NCI-H1092 (cell line): ENCODE measurements at regions not wholly inside any gene's neighbourhood (a gene's known extent, or its start where the extent isn't known, plus 50 kb on each side); places are given as distances from the start of the nearest gene placed in this dataset.

Experiments used
- DNase-seq: peaks from one replicate; lab custom pipeline; 2025; lab: John Stamatoyannopoulos, UW

GRCh38 chr16:65896448-65897153 is 469.9 kb upstream of the CDH5 start:
- DNase-seq, result no peak

- no peak for DNase-seq
Observed at GRCh38 chr16:65895906-65896305, 470.6 kb upstream of the CDH5 start.

DNA sequence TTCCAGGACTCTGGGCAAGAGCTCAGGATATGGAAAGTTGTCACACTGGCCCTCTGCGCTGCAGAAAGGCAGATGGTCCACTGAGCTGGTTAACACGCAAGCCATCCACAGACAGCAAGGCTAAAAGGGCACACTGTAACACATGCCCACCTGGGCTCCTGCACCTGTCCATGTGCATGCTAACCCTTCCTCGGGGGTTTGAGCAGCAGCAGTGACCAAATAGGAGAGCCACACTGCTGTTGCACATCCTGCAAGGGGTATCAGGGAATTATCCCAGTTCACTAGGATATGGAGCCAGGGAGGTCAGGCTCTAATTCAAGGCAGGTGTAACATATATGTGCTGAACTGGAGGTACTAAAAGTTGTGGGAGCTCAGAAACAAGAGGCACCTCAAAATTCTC is 471.0 kb upstream of the CDH5 start:
- DNase-seq, result no peak

- DNase-seq, result no peak
Observed at GRCh38 chr16:65890203-65890602, 476.3 kb upstream of the CDH5 start.

GRCh38 chr16:65889533-65889966 is 476.9 kb upstream of the CDH5 start:
- no peak for DNase-seq

DNA sequence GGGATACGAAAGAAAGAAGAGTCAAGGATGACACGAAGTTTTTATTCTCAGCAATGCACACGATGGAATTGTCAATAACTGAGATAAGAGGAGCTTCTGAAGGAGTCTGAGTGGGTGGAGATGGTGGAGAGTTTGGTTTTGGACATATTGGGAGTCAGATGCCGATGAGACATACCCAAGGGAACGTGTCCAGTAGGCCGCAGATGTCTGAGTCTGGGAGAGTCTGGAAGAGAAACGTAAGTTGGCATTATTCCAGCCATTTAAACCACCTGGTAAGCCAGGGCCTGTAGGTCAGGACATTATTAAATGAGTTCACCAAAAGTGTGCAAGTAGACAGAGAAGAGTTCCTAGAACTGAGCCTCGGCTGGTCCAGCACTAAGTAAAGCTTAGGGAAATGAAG is 478.3 kb upstream of the CDH5 start:
- no peak for DNase-seq

GRCh38 chr16:65884018-65884417 is 482.5 kb upstream of the CDH5 start:
- no peak for DNase-seq

GRCh38 chr16:65878347-65878746 is 488.1 kb upstream of the CDH5 start:
- DNase-seq, result no peak

- DNase-seq, result no peak
Observed at GRCh38 chr16:65876624-65877023, 489.9 kb upstream of the CDH5 start.

- DNase-seq, result no peak
Observed at GRCh38 chr16:65876056-65876408, 490.5 kb upstream of the CDH5 start.

DNA sequence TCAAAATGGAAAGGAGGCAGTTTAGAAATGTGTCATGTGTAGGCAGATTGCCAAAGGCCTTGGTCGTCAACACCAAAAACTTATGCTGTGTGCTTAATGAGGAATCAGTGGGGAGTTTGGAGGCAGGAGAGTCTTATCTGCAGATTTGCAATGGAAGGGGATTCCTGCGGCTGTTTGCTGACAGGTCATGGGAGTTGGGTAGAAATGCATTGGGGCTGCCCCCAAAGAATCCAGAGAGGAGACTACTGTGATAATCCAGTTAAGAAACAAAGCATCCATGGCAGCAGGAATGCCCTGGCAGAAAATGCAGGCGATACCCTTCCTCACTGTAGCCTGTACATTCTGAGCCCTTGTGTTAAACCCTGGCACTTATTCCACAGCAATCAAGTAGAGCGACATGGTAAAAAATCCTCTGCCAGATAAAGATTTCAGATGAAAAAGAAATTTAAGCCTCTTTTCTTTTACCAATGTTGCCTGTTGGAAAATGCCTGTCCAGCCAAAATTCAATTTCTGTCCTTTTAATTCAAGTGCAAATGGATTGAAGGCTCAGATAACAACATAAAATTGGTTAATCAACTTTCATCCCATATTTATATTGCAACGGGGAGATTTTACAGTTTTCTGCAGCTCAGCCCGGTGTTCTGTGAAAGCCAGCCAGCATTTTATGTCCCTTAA is 491.0 kb upstream of the CDH5 start:
- DNase-seq, result no peak

DNA sequence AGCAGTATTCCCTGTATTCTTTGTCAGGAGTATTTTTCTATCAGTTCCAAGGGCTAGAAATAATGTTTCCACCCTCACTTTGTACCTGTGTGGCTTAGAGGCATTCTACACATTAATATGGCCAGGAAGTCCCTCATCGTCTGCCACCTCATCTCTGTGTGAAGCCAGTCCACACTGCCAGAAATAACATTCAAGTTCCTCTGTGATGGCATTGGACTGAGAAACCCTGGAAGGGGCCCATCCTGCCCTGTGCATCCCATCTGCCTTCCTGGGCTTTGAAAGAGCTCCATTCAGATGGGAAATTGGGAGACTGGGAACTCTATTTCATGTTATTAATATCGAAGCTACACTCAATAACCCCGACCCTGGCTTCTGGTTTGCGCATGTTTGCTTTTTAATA is 497.2 kb upstream of the CDH5 start:
- no peak for DNase-seq

DNA sequence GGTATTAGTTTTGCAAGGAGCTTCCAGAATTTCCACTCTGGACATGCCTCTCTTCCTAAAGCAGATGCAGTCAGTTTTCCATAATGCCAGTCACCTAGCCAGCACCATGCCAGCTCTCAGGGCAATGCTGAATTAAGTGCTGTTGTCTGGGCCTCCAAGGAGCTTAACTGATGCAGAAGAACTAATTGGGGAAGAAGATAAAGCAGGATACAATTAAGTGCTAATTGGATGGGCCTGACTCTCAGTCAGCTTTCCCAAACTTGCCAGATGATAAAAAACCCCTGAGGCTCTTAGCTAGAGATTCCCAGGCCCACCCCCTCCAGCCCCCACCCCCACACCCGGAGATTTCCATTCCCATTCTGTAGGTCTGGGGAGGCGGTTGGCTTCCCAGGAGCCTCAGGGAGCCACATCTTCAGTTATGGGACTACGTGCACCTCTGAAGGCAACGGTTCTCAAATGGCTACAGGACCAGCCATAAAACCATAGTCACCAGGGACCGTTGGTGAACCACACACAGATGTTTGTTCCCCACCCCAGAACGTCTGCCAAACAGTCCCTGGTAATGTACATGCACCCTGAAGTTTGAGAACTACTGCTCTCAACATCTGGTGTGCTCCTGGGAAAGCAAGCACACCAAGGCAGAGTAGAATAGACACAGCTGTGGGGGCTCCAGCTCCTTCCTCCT is 499.1 kb upstream of the CDH5 start:
- no peak for DNase-seq

- no peak for DNase-seq
Observed at GRCh38 chr16:65863236-65863635, 503.3 kb upstream of the CDH5 start.

DNA sequence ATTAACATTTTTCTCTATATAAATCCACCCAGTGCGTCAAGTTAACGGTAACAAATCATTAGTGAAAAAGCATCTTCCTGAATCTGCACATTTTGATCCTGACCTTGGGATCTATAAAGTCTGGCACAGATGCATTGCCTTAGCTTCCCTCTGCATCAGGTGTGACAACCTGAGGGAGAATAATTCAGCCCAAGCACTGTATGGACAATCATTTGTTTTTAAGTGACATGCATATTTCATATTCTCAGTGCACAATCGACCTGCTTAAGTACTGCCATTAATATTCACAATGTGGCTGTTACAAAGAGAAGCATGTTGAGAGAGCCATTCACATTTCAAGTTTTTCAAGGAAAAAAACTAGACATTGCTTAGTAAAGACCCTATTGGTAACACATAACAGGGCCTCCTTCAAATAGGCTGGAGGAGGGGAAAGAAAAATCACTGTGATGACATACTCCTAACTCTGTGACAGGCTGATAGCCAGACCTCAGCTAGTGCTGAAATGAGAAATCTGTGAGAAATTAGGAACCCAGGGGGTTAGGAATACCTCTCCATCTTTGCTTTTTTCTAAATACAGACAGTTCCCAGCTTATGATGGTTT is 505.3 kb upstream of the CDH5 start:
- no peak for DNase-seq

DNA sequence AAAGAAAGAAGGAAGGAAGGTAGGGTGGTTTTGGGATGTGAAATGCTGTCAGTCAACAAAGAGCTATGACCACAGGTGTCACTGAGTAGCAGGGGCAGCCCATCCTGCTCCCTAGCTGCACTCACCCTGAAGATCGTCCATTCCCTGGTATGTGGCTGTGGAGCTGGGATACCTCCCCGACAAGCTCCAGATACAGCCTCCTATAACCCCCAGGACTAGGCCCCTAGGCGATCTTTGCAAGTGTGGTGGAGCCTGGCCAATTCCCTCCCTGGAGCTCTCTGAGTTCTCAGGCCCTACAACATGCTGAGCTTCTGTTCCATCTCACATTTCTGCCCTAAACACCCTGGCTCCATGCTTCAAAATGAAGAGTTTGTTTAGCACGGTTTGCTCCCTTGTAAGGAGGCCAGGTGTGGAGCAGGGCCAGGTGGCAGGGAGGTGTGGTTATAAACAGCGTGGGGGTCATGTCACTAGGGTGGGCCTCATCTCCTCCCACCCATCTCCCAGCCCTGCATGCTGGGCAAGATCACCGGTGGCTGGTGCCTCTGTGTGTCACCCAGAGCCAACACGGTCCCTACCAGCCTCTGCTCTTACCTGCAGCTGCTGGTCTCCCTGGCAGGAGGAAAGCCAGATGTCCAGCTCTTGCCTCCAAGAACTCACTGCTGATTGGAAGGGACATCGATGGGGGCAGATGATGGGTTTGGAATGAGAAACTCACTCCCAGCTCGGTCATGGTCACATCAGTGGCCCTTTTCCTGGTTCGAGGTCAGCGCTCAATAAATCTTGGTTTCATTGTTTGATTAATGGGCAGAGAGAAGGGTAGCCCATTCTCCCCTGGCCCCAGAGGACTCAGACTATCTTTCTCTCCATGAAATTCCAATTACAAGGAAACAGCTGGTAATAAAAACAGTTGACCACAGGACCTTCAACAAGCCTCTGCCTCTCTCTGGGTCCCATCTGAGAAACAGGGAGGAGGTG is 511.0 kb upstream of the CDH5 start:
- DNase-seq, result no peak

DNA sequence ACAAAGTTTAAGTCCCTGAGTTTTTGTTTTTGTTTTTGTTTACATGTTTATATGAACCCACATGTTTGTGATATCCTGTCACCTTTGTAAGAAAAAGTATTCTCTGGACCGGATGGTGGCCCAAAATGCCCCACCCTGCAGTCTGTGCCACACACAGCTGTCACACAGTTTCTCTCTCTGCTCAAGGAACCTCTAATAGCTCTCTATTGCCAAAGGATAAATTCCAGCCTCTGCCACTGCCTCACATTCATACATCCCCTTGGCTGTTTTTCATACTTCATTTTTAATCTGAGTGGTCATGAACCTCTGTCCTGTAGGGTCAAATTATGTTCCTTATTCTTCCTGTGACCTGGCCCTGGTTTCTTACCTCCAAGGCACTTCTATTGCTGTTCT is 520.3 kb upstream of the CDH5 start:
- no peak for DNase-seq

- no peak for DNase-seq
Observed at GRCh38 chr16:65845466-65846209, 520.9 kb upstream of the CDH5 start.

DNA sequence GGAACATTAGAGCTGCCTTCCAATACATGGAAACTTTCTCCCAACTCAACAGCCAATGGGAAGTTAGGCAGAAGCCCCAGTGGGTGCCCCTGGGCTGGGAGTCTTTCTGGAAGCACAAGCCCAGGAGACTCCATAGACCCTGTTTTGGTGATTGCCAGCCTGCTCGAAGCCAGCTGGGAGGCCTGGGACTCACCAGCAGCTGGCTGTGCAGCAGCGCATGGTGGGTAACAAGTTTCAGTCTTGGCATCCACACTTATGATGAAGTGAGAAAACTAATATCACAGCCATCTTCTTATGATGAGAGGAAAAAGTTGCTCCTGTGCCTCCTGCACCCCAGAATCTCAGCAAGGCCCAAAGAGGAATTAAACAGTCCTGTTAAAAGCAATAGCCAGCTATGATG is 522.5 kb upstream of the CDH5 start:
- DNase-seq, result no peak

DNA sequence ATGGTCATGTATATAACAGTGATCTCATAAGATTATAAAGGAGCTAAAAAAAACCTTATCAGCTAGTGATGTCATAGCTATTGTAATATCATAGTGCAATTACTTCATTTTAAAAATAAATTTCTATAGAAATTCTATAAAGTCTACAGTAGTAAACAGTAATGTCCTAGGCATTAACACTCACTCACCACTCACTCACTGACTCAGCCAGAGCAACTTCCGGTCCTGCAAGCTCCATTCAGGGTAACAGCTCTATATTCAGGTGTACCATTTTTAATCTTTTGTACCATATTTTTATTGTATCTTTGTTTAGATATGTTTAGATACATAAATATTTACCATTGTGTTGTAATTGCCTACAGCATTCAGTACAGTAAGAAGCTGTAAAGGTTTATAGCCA is 524.4 kb upstream of the CDH5 start:
- no peak for DNase-seq

DNA sequence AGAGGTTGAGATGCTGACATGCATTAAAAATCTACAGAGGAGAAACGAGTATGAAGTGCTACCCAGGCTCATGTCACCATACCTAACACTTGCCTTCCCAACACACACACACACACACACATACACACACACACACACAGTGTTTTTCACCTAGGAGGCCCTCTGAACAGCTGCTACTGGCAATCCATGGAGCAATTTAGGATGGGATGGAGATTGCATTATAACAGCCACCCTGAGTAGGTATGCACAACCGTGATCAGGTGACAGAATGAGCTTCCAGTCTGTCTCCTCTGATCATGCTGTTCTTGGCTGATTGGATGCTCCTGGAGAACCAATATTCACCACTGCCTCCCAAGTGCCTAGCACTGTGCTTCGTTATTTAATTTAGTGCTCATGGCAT is 528.5 kb upstream of the CDH5 start:
- DNase-seq, result no peak
